ENCODE measurements at regions not wholly inside any gene's neighbourhood (a gene's known extent, or its start where the extent isn't known, plus 50 kb on each side); places are given as distances from the start of the nearest gene placed in this dataset.

DNA sequence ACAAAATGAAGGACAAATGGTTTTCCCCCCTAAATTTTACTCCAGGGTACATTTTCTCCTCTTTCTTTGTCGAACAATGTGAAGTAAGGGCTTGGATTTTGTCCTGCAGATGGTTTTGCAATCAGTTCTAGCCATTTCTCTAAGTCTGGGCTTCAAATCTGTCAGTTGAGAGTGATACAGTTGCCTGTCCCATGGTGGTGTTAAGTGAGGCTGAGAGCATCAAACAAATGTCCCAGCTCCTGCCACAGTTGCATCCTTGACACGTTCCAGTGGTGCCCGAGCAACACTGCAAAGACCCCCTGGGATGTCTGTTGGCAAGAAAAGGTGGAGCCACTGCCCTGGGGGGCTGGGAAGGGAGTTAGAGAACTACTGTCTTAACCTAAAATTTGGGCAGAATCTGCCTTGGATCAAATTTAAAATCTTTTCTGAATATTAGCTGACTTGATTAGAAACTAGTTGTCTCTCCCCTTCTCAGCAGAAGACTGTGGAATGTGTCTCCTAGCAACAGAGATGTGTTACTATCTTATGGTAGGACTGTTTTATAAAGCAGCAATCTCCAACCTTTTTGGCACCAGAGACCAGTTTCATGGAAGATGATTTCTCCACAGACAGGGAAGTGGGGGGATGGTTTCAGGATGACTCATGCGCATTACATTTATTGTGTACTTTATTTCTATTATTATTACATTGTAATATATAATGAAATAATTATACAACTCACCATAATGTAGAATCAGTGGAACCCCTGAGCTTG lies 102.0 kb upstream of the STEAP1B start:
- no peak for TF ChIP-seq CTCF (IDR thresholded peaks at IDR 0.05; ENCODE audit: insufficient read depth, low read depth, low read length)
- no peak for TF ChIP-seq EZH2 (IDR thresholded peaks at IDR 0.05; ENCODE audit: insufficient read depth, low read length)
